RWPE2 (cell line): ENCODE measurements at regions not wholly inside any gene's neighbourhood (a gene's known extent, or its start where the extent isn't known, plus 50 kb on each side); places are given as distances from the start of the nearest gene placed in this dataset.

Experiments used
- ATAC-seq: fragments of 200-7000 bp; cut with Tn5 transposase; 3 replicates; pipeline ENCODE4 v1.9.1; 2021; ENCODE audit warnings: low read depth
- DNase-seq: peaks from one replicate; pipeline ENCODE4 v3.0.0-alpha.2; 2020; ENCODE audit warnings: low spot score
- H3K27ac ChIP-seq: fragments of 450-650 bp; 2 replicates; pipeline ENCODE4 v1.5.1; 2017; ENCODE audit warnings: mild to moderate bottlenecking; ENCODE audit not compliant: poor library complexity, severe bottlenecking
- H3K27me3 ChIP-seq: fragments of 250-450 bp; sonication (Bioruptor Pico); 2 replicates; pipeline ENCODE4 v1.5.1; 2021; ENCODE audit warnings: mild to moderate bottlenecking, moderate library complexity; ENCODE audit not compliant: insufficient read depth, poor library complexity, severe bottlenecking
- H3K36me3 ChIP-seq: fragments of 250-450 bp; sonication (Bioruptor Pico); 2 replicates; pipeline ENCODE4 v1.5.1; 2020; ENCODE audit warnings: low read depth, mild to moderate bottlenecking, moderate library complexity
- H3K4me1 ChIP-seq: fragments of 250-450 bp; sonication (Bioruptor Pico); 2 replicates; pipeline ENCODE4 v1.5.1; 2021; ENCODE audit warnings: mild to moderate bottlenecking, moderate library complexity; ENCODE audit not compliant: insufficient read depth, poor library complexity, severe bottlenecking
- H3K4me3 ChIP-seq: fragments of 250-450 bp; sonication (Bioruptor Pico); 2 replicates; pipeline ENCODE4 v1.5.1; 2021; ENCODE audit warnings: mild to moderate bottlenecking, moderate library complexity; ENCODE audit not compliant: severe bottlenecking
- H3K9me3 ChIP-seq: fragments of 250-450 bp; sonication (Bioruptor Pico); 2 replicates; pipeline ENCODE4 v1.5.1; 2021; ENCODE audit warnings: mild to moderate bottlenecking, moderate library complexity; ENCODE audit not compliant: severe bottlenecking
- TF ChIP-seq, protein P1 (sequence below): fragments of 450-650 bp; IDR thresholded peaks from one replicate; pipeline ENCODE4 v1.5.1; 2017; ENCODE audit warnings: mild to moderate bottlenecking, moderate library complexity; ENCODE audit not compliant: poor library complexity, severe bottlenecking

DNA sequence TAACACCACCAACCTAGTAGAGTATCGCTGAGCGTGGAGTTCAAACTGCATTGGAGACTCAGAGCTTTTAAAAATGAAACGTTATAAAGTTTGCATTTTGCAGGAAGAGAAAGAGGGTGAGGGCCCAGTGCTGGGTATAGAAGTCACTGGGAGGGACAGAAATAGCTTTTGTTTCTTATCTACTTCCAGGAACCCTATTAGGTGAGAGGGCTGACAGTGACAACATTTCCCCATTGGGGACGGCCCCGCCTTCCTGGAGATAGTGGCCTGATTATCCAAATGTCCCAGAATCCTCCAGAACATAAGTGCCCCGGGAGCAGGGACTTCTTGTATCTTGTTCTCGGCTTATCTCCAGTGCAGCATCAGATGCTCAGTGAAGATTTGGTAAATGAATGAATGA is 574.9 kb downstream of the PTPRU start:
- Histone ChIP-seq H3K36me3 (no peaks in the 10 kb centered on the region), H3K9me3 (no peaks in the 10 kb centered on the region), H3K4me3 (no peak overlapping the region), H3K27me3 (peaks cover 10% of the 10 kb centered on the region), H3K27ac (no peak overlapping the region), H3K4me1 (no peaks in the 10 kb centered on the region)
- no peak for ATAC-seq
- TF ChIP-seq, protein P1, sequence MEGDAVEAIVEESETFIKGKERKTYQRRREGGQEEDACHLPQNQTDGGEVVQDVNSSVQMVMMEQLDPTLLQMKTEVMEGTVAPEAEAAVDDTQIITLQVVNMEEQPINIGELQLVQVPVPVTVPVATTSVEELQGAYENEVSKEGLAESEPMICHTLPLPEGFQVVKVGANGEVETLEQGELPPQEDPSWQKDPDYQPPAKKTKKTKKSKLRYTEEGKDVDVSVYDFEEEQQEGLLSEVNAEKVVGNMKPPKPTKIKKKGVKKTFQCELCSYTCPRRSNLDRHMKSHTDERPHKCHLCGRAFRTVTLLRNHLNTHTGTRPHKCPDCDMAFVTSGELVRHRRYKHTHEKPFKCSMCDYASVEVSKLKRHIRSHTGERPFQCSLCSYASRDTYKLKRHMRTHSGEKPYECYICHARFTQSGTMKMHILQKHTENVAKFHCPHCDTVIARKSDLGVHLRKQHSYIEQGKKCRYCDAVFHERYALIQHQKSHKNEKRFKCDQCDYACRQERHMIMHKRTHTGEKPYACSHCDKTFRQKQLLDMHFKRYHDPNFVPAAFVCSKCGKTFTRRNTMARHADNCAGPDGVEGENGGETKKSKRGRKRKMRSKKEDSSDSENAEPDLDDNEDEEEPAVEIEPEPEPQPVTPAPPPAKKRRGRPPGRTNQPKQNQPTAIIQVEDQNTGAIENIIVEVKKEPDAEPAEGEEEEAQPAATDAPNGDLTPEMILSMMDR: no peak
- no peak for DNase-seq

DNA sequence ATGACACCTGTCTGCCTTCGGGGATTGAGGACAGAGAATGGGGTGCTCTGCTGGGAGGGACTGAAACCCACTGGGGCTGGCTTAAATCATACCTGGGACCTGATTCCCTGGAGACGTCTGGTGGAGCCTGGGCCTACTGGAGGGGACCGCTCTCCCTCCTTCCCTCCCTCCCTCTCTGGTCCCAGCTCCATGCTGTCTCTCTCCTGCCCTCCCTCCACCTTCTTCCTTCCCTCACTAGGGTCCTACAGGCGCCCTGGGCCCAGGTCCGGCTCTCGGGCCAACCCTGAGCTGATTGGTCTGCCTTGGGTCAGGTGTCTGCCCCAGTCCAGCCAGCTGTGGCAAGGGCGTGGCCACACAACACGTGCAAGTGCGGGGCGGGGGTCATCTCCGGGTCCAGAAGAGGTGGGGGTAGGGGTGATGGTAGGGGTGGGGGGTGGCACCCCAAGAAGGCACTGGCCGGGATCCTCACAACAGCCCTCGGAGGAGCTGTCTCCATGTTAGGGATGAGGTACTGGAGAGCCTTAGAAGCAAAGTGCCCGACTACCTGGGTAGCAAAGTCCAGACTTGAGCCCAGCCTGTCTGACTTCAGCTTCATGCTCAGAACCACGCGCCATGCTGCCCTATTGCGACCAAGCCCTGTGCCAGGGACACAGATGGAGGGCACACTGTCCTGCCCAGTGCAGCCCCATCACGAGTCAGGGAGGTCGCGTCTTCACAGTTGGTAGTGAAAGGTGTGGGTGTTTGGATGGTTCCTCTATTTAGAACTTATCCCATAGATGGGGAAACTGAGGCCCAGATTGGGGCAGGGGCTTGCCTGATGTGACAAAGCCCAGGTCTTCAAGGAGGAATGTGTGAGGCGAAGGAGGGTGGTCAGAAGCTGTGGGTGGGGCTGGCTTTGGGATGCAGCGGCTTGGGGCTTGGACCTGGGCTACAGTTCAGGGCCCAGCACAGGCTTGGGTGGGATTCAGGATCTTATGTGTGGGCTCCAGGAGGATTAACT is 574.1 kb downstream of the PTPRU start:
- no peak for ATAC-seq

GRCh38 chr1:29809446-29810120 is 573.3 kb downstream of the PTPRU start:
- no peaks in the 10 kb centered on the region for H3K4me1 ChIP-seq

More for the DNA sequence above, 574.1 kb downstream of the PTPRU start:
- H3K27me3 ChIP-seq: peaks cover 4% of the 10 kb centered on the region
- TF ChIP-seq, protein P1: no peak
- no peaks in the 10 kb centered on the region for H3K36me3 ChIP-seq
- DNase-seq: no peak
- H3K27ac ChIP-seq: no peak overlapping the region
- H3K4me1 ChIP-seq: no peaks in the 10 kb centered on the region
- H3K9me3 ChIP-seq: no peaks in the 10 kb centered on the region
- H3K4me3 ChIP-seq: no peak overlapping the region

DNA sequence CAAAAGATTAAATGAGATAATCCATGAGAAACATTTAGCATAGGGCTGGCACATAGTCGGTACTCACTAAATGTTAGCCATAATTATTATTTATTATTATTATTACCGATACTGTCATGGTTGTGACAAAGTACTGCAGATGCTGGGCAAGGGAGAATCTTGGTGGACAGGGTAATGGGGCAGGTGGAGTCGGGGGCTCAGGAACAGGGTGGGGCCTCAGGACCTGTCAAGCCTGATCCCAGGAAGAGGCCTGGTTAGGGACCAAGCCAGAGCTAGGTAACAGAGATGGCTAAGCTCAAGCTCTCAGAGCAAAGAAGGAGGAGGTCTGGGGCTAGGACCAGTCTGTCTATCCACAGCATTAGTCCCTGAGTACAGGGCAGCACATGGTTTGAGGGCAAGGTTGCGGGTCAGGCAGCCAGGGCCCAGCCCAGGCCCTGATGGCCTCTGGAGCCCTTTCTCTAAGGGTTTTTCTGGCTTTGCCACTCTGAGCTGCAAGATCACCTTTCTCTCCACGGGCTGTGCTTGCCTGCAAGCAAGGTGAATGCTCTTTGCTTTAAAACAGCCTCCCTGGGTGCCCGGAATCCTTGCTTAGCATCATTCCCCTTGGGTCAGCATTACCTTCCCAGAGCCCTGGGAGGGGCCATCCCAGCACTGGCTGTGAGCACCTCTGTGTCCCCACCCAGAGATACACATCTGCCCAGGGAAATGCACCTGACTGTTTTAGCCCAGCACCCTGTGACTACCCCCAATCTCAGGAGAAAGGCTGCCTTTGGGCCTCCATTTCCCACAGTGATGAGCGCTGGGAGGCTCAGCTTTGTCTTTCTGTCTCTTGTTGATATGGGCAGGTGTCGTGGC is 572.0 kb downstream of the PTPRU start:
- Histone ChIP-seq H3K4me3 (no peak overlapping the region), H3K27ac (no peak overlapping the region), H3K9me3 (no peaks in the 10 kb centered on the region), H3K36me3 (no peaks in the 10 kb centered on the region), H3K27me3 (no peaks in the 10 kb centered on the region), H3K4me1 (no peaks in the 10 kb centered on the region)
- DNase-seq (no peak), ATAC-seq (no peak)
- TF ChIP-seq, protein P1: no peak

More at GRCh38 chr1:29809446-29810120, 573.3 kb downstream of the PTPRU start:
- Histone ChIP-seq H3K27me3 (no peaks in the 10 kb centered on the region), H3K9me3 (no peaks in the 10 kb centered on the region), H3K27ac (no peak overlapping the region), H3K4me3 (no peak overlapping the region), H3K36me3 (no peaks in the 10 kb centered on the region)
- no peak for DNase-seq
- ATAC-seq: no peak
- TF ChIP-seq, protein P1: no peak
